Left ventricle myocardium superior (tissue), 1 donor: ENCODE measurements at regions not wholly inside any gene's neighbourhood (a gene's known extent, or its start where the extent isn't known, plus 50 kb on each side); places are given as distances from the start of the nearest gene placed in this dataset.

Experiments
- ATAC-seq: fragments of 200-7000 bp; cut with Tn5 transposase; one replicate; pipeline ENCODE4 v1.9.1; 2020; ENCODE audit warnings: mild to moderate bottlenecking, moderate library complexity
- DNase-seq: peaks from one replicate; pipeline ENCODE4 v3.0.0-alpha.2; 2020
- intact Hi-C: fragments of 100-400 bp; cut with micrococcal nuclease; formaldehyde crosslinking; loops from one replicate; pipeline ENCODE4 v1.11.0; 2022
- donor health status: DM: no; HTN: yes; CAD: no; lungs with severe emphysema.

DNA sequence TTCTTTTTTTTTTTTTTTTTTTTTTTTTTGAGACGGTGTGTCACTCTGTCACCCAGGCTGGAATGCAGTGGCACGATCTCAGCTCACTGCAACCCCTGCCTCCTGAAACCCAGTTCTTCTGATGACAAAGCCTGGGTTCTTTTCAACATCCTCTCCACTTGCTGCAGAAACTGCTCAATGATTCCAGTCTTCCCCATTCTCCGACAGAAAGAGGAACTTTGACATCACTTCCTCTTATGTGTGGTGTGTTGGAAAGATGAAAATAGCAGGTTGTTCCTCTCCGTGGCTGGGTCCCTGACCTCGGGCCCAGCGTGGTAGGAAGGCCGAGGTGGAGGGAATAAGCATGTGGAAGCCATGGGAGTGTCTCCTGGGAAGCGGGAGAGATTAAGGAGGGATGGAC lies 198.4 kb downstream of the PHETA1 start:
- ATAC-seq, result peak; percentile 37
- no peak for DNase-seq
- intact Hi-C loops, result no loop called here

GRCh38 chr12:111169456-111169855 lies 199.4 kb downstream of the PHETA1 start:
- intact Hi-C loops, result no loop called here
- no peak for DNase-seq
- no peak for ATAC-seq

DNA sequence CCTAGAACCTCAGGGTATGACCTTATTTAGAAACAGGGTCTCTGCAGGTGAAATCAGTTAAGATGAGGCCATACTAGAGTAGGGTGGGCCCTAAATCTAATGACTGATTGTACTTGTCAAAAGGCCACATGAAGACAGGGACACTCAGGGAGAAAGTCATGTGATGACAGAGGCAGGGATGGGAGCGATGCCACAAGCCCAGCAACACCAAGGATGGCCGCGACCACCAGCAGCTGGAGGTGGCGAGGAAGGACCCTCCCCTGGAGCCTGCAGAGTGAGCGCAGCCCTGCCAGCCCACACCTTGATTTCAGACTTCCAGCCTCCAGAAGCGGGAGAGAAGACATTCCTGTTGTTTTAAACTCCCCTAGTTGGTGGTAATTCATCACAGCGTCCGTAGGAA lies 199.9 kb downstream of the PHETA1 start:
- ATAC-seq (no peak), DNase-seq (no peak)
- intact Hi-C loops, result no loop called here

GRCh38 chr12:111168009-111168900 lies 200.6 kb downstream of the PHETA1 start:
- no peak for ATAC-seq
- intact Hi-C loops, result no loop called here
- DNase-seq, result no peak

GRCh38 chr12:111166779-111167540 lies 201.9 kb downstream of the PHETA1 start:
- peak; percentile 92 for ATAC-seq
- intact Hi-C loops, result no loop called here
- DNase-seq, result peak; percentile 85

- no peak for ATAC-seq
- intact Hi-C loops, result no loop called here
These were observed 203.9 kb downstream of the PHETA1 start for GRCh38 chr12:111164833-111165525.

DNA sequence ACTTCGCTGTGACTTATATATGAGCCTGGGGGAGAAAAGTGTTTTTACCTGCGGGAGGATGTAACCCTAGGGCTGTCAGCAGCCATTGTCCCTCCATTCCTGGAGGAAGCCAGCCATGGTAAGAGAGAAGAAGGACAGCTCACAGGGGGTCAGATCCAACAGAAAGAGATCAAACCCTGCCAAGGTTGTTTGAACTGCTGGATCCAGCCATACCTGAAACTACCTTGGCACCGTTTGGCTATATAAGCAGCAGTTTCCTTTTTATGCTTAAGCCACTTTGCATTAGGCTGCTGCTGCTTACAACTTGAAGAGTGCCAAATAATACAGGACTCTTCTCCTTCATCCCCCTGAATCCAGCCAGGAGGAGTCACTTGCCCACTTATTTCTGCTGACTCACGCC lies 205.5 kb downstream of the PHETA1 start:
- intact Hi-C loops, result no loop called here
- DNase-seq, result no peak
- no peak for ATAC-seq

More at GRCh38 chr12:111164833-111165525, 203.9 kb downstream of the PHETA1 start:
- DNase-seq, result no peak

DNA sequence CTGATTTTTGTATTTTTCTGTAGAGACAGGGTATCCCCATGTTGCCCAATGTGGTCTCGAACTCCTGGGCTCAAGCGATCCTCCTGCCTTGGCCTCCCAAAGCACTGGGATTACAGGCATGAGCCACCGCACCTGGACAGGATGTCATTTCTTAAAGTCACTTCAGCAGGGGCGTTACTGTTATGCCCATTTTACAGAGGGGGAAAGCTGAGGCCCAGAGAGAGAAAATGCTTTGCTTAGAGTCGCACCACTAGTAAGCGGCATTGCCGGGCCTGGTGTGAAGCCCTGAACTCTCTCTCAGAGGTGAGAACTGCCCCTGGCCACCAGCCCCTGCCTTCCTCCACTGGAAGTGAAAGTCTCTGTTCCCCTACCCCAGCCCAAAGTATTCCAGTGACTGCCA lies 207.0 kb downstream of the PHETA1 start:
- intact Hi-C loops, result no loop called here
- no peak for ATAC-seq

DNA sequence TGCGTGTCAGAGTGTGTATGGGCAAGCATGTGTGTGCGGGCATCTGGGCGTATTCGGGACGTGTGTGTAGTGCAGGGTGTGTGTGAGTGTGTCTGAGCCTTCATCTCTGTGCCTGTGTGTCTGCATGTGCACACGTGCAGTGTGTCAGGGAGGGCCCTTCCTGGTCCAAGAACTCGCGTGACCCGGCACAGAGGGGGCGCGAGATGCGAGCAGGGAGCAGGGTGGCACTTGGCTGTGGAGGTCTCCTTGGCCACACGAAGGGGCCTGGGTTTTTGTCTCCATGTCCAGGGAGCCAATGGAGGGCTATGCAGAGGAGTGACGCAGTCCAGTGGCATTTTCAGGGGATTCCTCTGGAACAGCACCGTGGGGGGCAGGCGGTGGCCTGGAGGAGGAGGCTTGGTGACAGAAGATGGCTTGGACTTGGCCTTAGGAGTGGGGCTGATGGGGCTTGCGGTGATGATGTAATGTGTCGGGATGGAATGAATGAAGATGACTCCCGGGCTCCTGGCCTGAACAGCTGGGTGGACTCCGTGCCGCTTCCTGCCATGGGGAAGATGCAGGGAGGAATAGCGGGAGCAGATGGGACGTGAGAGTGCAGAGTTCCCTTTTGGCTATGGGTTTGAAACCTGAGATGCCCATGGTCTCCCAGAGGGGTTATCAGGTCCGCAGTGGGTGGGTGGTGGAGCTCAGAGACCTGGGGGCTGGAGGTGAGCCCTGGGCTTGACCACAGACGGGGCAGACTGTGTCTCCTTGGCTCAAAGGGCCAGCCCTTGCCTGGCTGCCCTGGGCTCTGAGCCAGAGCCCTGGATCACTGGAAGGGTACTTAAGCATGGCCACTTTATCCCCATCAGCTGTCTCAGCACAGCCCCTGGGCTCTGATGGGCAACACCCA lies 208.3 kb downstream of the PHETA1 start:
- DNase-seq, result no peak
- intact Hi-C loops, result no loop called here
- no peak for ATAC-seq

More for the DNA sequence above, 207.0 kb downstream of the PHETA1 start:
- no peak for DNase-seq

DNA sequence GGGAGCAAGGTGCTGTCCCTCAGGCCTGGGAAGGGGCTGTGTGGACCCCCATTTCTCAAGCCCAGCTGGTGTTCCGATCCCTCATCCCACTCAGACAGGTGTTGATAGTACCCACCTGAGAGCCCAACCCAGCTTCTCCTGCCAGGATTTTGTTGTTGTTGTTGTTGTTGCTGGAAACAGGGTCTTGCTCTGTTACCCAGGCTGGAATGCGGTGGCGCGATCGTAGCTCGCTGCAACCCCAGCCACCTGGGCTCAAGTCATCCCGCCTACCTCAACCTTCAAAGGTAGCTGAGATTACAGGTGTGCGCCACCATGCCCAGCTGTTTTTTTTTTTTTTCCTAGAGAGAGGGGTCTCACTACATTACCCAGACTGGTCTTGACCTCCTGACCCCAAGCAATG lies 209.9 kb downstream of the PHETA1 start:
- intact Hi-C loops, result no loop called here
- no peak for DNase-seq
- no peak for ATAC-seq

DNA sequence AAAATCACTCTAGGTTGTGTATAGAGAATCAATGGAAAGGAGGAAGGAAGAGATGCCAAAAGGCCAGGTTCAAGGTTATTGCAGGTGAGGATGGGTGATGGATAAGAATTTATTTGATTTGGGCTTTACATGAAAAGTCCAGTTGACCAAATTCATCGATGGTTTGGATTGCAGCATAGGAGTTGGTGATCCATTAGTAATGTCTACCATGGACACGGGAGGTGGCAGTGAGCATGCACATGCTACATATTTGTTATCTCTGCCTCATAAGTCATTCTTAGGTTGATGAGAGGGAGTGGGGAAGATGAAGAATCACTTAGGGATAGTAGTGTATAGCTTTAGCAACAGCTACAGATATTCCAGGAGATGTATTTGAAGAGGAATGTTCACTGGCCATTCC lies 211.4 kb downstream of the PHETA1 start:
- no peak for DNase-seq
- ATAC-seq, result no peak
- intact Hi-C loops, result no loop called here

DNA sequence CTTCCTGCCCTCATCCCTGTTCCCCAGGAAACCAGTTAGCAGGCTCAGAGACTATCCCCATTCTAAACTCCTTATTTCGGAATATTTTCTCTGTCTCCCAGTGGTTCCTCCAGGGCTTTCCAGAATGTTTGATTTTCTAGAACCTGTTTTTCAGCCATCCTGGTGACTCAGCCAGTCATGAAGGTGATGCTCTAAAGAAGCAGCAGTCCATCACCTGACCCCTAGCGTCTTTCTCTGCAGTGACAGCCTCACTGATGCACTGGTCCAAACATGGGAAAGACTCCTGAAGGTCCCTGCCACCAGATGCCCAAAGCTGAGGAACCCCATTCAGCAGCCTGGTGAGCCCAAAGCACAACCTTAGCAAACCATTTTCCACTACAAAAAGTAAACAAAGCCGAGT lies 212.6 kb downstream of the PHETA1 start:
- no peak for DNase-seq
- no peak for ATAC-seq
- intact Hi-C loops, result no loop called here

DNA sequence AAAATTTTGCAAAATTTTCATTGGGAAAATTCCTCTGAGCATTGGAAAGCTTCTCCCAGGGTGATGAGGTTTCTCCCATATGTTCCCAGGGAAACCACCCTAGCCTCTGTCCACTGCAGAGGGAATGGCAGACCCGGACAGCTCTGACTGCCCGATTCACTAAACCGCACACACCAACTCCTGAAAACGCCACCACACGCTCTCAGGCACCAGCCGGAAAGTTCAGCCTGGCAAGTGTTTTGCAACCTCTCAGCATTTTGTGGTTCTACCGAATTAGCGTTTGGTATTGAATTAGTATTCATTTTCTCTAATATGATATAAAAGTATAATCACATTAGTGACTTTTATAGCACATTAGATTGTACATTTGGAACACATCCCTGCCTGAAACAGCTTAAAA lies 213.4 kb downstream of the PHETA1 start:
- ATAC-seq (no peak), DNase-seq (no peak)
- intact Hi-C loops, result no loop called here

DNA sequence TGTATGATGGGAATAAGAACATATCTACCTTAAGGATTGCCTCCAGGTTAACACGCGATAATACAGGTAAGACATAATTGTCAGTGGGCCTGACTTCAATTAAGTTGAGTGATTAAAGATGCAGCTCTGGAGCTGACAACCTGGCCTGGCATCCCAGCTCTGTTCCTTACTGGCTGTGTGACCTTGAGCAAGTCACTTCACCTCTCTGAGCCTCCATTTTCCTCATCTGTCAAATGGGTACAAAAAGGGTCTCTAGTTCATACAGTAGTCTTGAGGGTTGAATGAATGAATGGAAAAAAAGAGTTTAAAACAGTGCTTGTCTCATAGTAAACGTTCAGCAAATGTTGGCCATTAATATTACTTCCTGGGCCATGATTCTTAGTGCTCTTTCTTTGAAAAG lies 213.9 kb downstream of the PHETA1 start:
- DNase-seq (no peak), ATAC-seq (no peak)
- intact Hi-C loops, result no loop called here

GRCh38 chr12:111154147-111154834 lies 214.6 kb downstream of the PHETA1 start:
- DNase-seq (no peak), ATAC-seq (no peak)
- intact Hi-C loops, result no loop called here

GRCh38 chr12:111152561-111152960 lies 216.3 kb downstream of the PHETA1 start:
- intact Hi-C loops, result no loop called here
- no peak for DNase-seq
- ATAC-seq, result no peak

DNA sequence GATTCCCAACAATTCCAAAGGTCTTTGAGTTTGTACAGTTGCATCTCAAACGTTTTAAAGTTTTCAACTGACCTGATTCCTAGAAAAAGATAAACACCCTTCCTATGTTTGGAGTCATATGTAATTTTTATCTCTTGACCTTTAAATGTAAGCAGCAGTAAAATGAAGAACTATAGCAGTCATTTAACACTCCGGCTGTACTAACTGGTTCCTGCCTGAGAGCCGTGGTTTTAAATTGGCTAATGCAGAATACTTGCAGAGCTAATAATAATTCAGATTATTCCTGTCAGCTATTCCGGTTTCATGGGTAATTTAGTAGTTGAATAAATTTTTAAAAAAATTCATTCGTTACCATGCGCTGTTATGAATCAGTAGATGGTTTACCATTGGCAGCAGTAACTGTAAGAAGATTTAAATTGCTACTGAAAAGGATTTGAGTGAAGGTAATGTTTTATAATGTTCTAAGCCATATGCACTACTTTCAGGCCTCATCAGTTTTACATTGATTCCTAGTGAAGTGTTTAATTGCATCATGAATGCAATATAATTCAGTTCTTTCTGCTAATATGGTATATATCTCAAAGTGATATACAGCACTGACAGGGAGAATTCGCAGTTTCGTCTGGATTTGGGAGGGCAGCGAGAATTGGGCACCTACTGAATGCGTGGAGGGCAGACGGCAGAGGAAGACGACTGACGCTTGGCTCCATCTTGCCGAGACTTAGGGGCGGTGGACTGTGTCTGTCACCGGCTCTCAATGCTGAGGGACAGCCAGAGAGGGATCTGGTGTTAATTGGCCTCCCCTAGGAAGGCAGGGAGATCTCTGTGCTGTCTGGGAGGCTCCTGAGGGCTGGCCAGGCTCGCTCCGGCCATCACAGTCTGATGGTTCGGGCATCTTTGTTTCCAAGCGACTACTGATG lies 217.7 kb downstream of the PHETA1 start:
- DNase-seq (no peak), ATAC-seq (no peak)
- intact Hi-C loops, result no loop called here
